K562 (cell line): ENCODE measurements at regions not wholly inside any gene's neighbourhood (a gene's known extent, or its start where the extent isn't known, plus 50 kb on each side); places are given as distances from the start of the nearest gene placed in this dataset.

Source experiments
- ATAC-seq: fragments of 200-7000 bp; cut with Tn5 transposase; 3 replicates; pipeline ENCODE4 v1.9.1; 2020; ENCODE audit warnings: moderate library complexity
- BruUV-seq: library from RNA; stranded (reverse); fragments of 400-500 nt; replicated peaks from 2 replicates; lab custom pipeline; 2021; lab: Mats Ljungman, UMichigan
- CTCF ChIA-PET: fragments of 300-600 bp; formaldehyde crosslinking; extraction: SDS; loops from one replicate; lab custom pipeline; 2021; ENCODE audit warnings: low intra/inter-chr PET ratio; lab: Yijun Ruan, JAX
- POLR2A ChIA-PET: fragments of 300-600, 350-650 bp; sonication (Branson Sonifier 250); formaldehyde crosslinking; extraction: SDS; loops from one replicate; lab custom pipeline; 2021; ENCODE audit warnings: antibody characterized with exemption, inconsistent platforms; lab: Yijun Ruan, JAX
- DNase-seq, 4 experiments: peaks; one replicate each; pipeline versions ENCODE4 v3.0.0 to v3.0.0-alpha.2; 2011 to 2018; ENCODE audit warnings: low spot score in 3 of 4, mixed read lengths in 3 of 4; ENCODE audit errors: extremely low read depth in 1 of 4
- FAIRE-seq: peaks from 2 replicates; lab custom pipeline; 2011; peaks lifted over from hg19 to GRCh38; lab: Jason Lieb, UNC
- H2AFZ ChIP-seq: 2 replicates; pipeline ENCODE4 v1.6.0; 2011; ENCODE audit warnings: low read depth, low read length, control low read depth, inconsistent platforms
- H3K27ac ChIP-seq: fragments of 200-600 bp; 3 replicates; pipeline ENCODE4 v1.8.0; 2011; ENCODE audit warnings: low read depth, mild to moderate bottlenecking, control low read depth, inconsistent platforms, low read length, moderate library complexity, mixed read lengths; ENCODE audit errors: extremely low read depth
- H3K27me3 ChIP-seq, 2 experiments: fragments of 300-600 bp in 1 of 2; 2 replicates in 1 of 2; 3 replicates in 1 of 2; pipeline versions ENCODE4 v1.6.0 to v1.8.0; 2011; ENCODE audit warnings: inconsistent platforms in 2 of 2, low read length in 2 of 2, mild to moderate bottlenecking in 1 of 2, mixed read lengths in 1 of 2, moderate library complexity in 1 of 2; ENCODE audit not compliant: control insufficient read depth in 2 of 2, insufficient read depth in 2 of 2
- H3K36me3 ChIP-seq: fragments of 300-600 bp; 3 replicates; pipeline ENCODE4 v1.8.0; 2011; ENCODE audit warnings: mild to moderate bottlenecking, low read length, inconsistent platforms; ENCODE audit not compliant: control insufficient read depth, insufficient read depth
- H3K4me1 ChIP-seq, 2 experiments: fragments of 200-600 bp in 1 of 2; replicated peaks in 1 of 2; 2 replicates in 1 of 2; 3 replicates in 1 of 2; pipeline versions ENCODE4 v1.5.1 to v1.8.0; 2011; ENCODE audit warnings: inconsistent platforms in 2 of 2, low read length in 2 of 2, mild to moderate bottlenecking in 1 of 2, mixed read lengths in 1 of 2, moderate library complexity in 1 of 2; ENCODE audit not compliant: control insufficient read depth in 2 of 2, insufficient read depth in 2 of 2
- H3K4me2 ChIP-seq: 2 replicates; pipeline ENCODE4 v1.6.1; 2011; ENCODE audit warnings: low read length, control low read depth, inconsistent platforms, mixed read lengths; ENCODE audit not compliant: insufficient read depth
- H3K4me3 ChIP-seq: fragments of 200-600 bp; sonication (generic), shearing (Covaris generic); 2 replicates; pipeline ENCODE4 v1.5.1; 2016; ENCODE audit warnings: control low read depth, inconsistent platforms
- H3K79me2 ChIP-seq: fragments of 200-600 bp; 3 replicates; pipeline ENCODE4 v1.8.0; 2011; ENCODE audit warnings: low read length, inconsistent platforms; ENCODE audit not compliant: control insufficient read depth, insufficient read depth
- H3K9ac ChIP-seq, 2 experiments: 2 replicates each; pipeline versions ENCODE4 v1.6.0 to v1.6.1; 2011; ENCODE audit warnings: low read depth in 2 of 2, low read length in 2 of 2, control low read depth in 1 of 2, inconsistent platforms in 1 of 2, mild to moderate bottlenecking in 1 of 2, mixed read lengths in 1 of 2; ENCODE audit not compliant: insufficient read depth in 1 of 2
- H3K9me1 ChIP-seq: one replicate; pipeline ENCODE4 v1.6.0; 2011; ENCODE audit warnings: inconsistent platforms, mild to moderate bottlenecking, low read length, moderate library complexity; ENCODE audit not compliant: control insufficient read depth, insufficient read depth
- H3K9me3 ChIP-seq: replicated peaks from 2 replicates; pipeline ENCODE4 v1.5.1; 2011; ENCODE audit warnings: low read depth, low read length, inconsistent platforms; ENCODE audit not compliant: control insufficient read depth, insufficient read depth
- H4K20me1 ChIP-seq: replicated peaks from 2 replicates; pipeline ENCODE4 v1.6.1; 2011; ENCODE audit warnings: low read length, inconsistent platforms, mixed read lengths; ENCODE audit not compliant: control insufficient read depth, insufficient read depth
- CBX8 ChIP-seq: fragments of 200-600 bp; sonication (generic); IDR thresholded peaks from 2 replicates; pipeline ENCODE4 v1.6.1; 2012; ENCODE audit warnings: borderline replicate concordance, mixed run types, low read depth, mild to moderate bottlenecking, moderate library complexity, mixed read lengths, low read length, control low read depth, inconsistent platforms; ENCODE audit not compliant: poor library complexity, severe bottlenecking; ENCODE audit errors: extremely low read depth
- CGGBP1 ChIP-seq: fragments of 250-450 bp; sonication (Bioruptor Pico); IDR thresholded peaks from 2 replicates; pipeline ENCODE4 v1.9.0; 2021; ENCODE audit warnings: mild to moderate bottlenecking
- MIER1 ChIP-seq: fragments of 450-650 bp; IDR thresholded peaks from 2 replicates; pipeline ENCODE4 v1.6.1; 2016; ENCODE audit warnings: antibody characterized with exemption, mild to moderate bottlenecking, low read depth
- NBN ChIP-seq: fragments of 450-650 bp; IDR thresholded peaks from 2 replicates; pipeline ENCODE4 v1.6.1; 2016; ENCODE audit warnings: low read depth, mild to moderate bottlenecking
- NCOA6 ChIP-seq: fragments of 450-650 bp; IDR thresholded peaks from 2 replicates; pipeline ENCODE4 v1.6.1; 2017; ENCODE audit warnings: mild to moderate bottlenecking
- SIX5 ChIP-seq, 2 experiments: IDR thresholded peaks; 2 replicates each; pipeline ENCODE4 v1.6.1; 2011; ENCODE audit warnings: low read length in 2 of 2, borderline replicate concordance in 1 of 2, low read depth in 1 of 2, mild to moderate bottlenecking in 1 of 2, moderate library complexity in 1 of 2; ENCODE audit not compliant: insufficient read depth in 1 of 2
- ZFP1 ChIP-seq: fragments of 450-650 bp; formaldehyde crosslinking; IDR thresholded peaks from 2 replicates; pipeline ENCODE4 v1.4.0; 2020; ENCODE audit warnings: mild to moderate bottlenecking, mixed read lengths
- ZHX1 ChIP-seq: fragments of 150-350 bp; conservative IDR thresholded peaks from 2 replicates; pipeline ENCODE4 v1.6.1; 2014; ENCODE audit warnings: low read length
- ZNF639 ChIP-seq, 2 experiments: fragments of 200-800 bp in 1 of 2; sonication (Bioruptor generic) in 1 of 2; sonication (generic) in 1 of 2; formaldehyde crosslinking in 1 of 2; IDR thresholded peaks in 1 of 2; conservative IDR thresholded peaks in 1 of 2; 2 replicates each; pipeline versions ENCODE4 v1.5.0 to v1.6.1; 2016 to 2020; ENCODE audit warnings: missing compliant biosample characterization in 1 of 2, missing genetic modification characterization in 1 of 2, missing genetic modification reagents in 1 of 2
- WGBS: fragments of 100-300 bp; shearing (Covaris generic); methylation state at CpG from one replicate; pipeline ENCODE4 v1.1.6; 2016; ENCODE audit warnings: low coverage, mixed read lengths; ENCODE audit not compliant: insufficient coverage; ENCODE audit errors: missing lambda C conversion rate; 5-methylcytosine and 5-hydroxymethylcytosine counted together
- in situ Hi-C: fragments of 300-500 bp; cut with MboI; formaldehyde crosslinking; loops from 4 replicates; pipeline ENCODE4 v1.15.0; 2018; ENCODE audit warnings: inconsistent platforms, mixed read lengths
- intact Hi-C: fragments of 100-400 bp; cut with micrococcal nuclease; formaldehyde crosslinking; loops from 2 replicates; pipeline ENCODE4 v1.14.2; 2022
- TF ChIP-seq, protein P1 (sequence below): fragments of 250-450 bp; sonication (Bioruptor Pico); IDR thresholded peaks from 2 replicates; pipeline ENCODE4 v1.4.0; 2020; ENCODE audit warnings: mild to moderate bottlenecking, moderate library complexity, borderline replicate concordance
- TF ChIP-seq, protein P2 (sequence below): sonication (generic); formaldehyde crosslinking; IDR thresholded peaks from 2 replicates; pipeline ENCODE4 v1.9.0; 2022; ENCODE audit warnings: mild to moderate bottlenecking, missing genetic modification reagents

DNA sequence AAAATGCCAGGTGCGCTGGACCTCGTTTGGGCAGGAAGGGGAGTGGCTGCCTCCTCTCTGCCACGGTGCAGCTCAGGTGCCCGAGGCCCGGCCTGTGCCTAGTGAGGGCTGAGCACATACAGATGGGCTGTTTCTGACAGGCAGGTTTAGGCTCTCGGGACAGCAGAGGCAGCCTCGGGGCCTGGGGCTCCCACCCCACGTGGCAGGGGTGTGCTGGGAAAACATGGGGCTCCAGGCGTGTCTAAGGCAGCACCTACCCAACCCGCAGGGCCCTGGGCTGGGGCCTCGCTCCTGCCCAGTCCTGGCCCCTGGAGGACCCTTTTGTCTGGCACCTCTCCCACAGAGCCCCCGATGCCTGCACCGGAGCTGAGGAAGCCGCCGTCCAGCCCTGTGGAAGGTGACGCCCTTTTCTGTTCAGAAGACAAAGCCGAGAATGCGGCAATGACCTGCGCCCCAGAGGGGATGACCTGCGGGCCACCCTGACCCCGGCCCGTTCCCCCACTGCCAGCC is 76.4 kb upstream of the GALNT9 start:
- no peak overlapping the region for H2AFZ ChIP-seq
- H3K9me1 ChIP-seq, result no peaks in the 10 kb centered on the region
- 3% methylated on average over 18 of the region's 22 CpGs for WGBS
- H3K9me3 ChIP-seq, result no peaks in the 10 kb centered on the region
- H3K4me2 ChIP-seq, result no peak overlapping the region
- POLR2A ChIA-PET, result interaction anchor here (0.6 kb wide), 3 partner anchors 15 to 183 kb away, joined by 3 to 4 read pairs (median 3); no protein-coding TSS in a partner anchor
- TF ChIP-seq CGGBP1 (no peak), SIX5 (IDR thresholded peaks at IDR 0.05; ENCODE audit: borderline replicate concordance in 1 of 2, insufficient read depth in 1 of 2, low read depth in 1 of 2, low read length in 2 of 2) (no peak), ZFP1 (CRISPR knock-in tag) (no peak), NCOA6 (no peak), MIER1 (no peak), ZNF639 (CRISPR knock-in tag; conservative IDR thresholded peaks at IDR 0.05 in 1 of 2, IDR thresholded peaks at IDR 0.05 in 1 of 2) (no peak), NBN (no peak), CBX8 (no peak), ZHX1 (no peak)
- TF ChIP-seq, protein P1, sequence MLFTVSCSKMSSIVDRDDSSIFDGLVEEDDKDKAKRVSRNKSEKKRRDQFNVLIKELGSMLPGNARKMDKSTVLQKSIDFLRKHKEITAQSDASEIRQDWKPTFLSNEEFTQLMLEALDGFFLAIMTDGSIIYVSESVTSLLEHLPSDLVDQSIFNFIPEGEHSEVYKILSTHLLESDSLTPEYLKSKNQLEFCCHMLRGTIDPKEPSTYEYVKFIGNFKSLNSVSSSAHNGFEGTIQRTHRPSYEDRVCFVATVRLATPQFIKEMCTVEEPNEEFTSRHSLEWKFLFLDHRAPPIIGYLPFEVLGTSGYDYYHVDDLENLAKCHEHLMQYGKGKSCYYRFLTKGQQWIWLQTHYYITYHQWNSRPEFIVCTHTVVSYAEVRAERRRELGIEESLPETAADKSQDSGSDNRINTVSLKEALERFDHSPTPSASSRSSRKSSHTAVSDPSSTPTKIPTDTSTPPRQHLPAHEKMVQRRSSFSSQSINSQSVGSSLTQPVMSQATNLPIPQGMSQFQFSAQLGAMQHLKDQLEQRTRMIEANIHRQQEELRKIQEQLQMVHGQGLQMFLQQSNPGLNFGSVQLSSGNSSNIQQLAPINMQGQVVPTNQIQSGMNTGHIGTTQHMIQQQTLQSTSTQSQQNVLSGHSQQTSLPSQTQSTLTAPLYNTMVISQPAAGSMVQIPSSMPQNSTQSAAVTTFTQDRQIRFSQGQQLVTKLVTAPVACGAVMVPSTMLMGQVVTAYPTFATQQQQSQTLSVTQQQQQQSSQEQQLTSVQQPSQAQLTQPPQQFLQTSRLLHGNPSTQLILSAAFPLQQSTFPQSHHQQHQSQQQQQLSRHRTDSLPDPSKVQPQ, result no peak
- TF ChIP-seq, protein P2, sequence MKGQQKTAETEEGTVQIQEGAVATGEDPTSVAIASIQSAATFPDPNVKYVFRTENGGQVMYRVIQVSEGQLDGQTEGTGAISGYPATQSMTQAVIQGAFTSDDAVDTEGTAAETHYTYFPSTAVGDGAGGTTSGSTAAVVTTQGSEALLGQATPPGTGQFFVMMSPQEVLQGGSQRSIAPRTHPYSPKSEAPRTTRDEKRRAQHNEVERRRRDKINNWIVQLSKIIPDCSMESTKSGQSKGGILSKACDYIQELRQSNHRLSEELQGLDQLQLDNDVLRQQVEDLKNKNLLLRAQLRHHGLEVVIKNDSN (CRISPR knock-in tag), result no peak
- H4K20me1 ChIP-seq, result 0 out of 2 replicates have a peak, but pooled peaks cover 3% of the 10 kb centered on the region
- no peaks in the 10 kb centered on the region for H3K79me2 ChIP-seq
- no peak overlapping the region for H3K4me3 ChIP-seq
- H3K36me3 ChIP-seq, result no peaks in the 10 kb centered on the region
- no TSS peak for BruUV-seq
- FAIRE-seq (no peak), ATAC-seq (no peak), DNase-seq (no peak)
- intact Hi-C loops (no loop called here), in situ Hi-C loops (no loop called here)
- H3K4me1 ChIP-seq, result peaks cover 0 to 29% of the 10 kb centered on the region in 2 experiments; a peak in 2 of 5 replicates
- peaks cover 26 to 81% of the 10 kb centered on the region in 2 experiments; a peak in 4 of 5 replicates for H3K27me3 ChIP-seq
- H3K9ac ChIP-seq, result no peak overlapping the region
- H3K27ac ChIP-seq, result no peak overlapping the region
- CTCF ChIA-PET, result no interaction called here
